ENCODE measurements at regions not wholly inside any gene's neighbourhood (a gene's known extent, or its start where the extent isn't known, plus 50 kb on each side); places are given as distances from the start of the nearest gene placed in this dataset.
"Not testable (repeated sequence)": the region's sequence is repeated elsewhere in the genome, so short reads cannot be mapped to it uniquely, and the experiment has no call there.

DNA sequence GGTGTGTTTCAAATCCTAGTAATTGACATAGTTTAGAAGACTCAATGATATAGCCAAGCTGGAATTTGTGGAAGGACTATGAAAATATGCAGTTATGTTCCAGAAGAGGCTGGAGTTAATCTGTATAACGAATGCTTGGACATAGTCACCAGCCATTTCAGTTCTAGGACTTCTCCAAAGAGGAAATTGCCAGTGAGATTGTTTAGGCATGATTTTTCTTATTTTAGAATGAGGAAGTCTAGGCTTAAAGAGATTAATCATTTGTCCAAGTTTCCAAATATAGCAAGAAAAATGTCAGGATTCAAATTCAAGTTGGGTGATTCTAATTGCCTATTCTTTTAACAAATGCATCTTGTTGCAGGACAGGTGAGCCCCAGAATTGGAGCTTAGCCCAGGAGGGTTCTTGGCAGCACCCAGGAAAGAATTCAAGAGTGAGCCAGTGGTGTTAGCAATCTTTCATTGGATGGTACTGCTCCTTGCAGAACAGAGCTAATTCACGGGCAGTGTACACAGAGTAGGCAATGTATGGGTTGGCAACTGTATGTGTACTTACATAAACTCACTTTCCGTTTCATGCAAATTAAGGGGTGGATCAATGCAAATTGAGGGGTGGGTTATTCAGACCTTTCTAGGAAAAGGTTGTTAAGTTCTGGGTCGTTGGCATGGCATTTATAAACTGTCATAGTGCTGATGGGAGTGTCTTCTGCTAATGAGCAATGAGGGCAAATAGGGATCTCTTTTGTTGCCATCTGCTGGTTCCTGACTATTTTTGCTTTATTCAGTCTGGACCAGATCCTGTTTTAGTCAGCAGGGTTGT is 763.1 kb upstream of the SLITRK1 start:
- in situ Hi-C loops (cut with HindIII; ENCODE audit: low sequenced_read_pairs) = no loop called here

GRCh38 chr13:84641491-84641890 is 759.2 kb upstream of the SLITRK1 start:
- in situ Hi-C loops (cut with HindIII; ENCODE audit: low sequenced_read_pairs) = no loop called here

DNA sequence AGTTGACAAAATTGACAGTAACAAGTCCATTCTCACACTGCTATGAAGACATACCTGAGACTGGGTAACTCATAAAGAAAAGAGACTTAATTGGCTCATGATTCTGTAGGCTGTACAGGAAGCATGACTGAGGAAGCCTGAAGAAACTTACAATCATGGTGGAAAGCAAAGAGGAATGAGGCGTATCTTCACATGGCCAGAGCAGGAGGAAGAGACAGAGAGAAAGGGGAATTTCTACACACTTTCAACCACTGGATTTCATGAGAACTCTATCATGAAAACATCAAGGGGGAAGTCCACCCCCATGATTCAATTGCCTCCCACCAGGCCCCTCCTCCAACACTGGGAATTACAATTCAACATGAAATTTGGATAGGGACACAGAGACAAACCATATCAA is 758.4 kb upstream of the SLITRK1 start:
- in situ Hi-C loops (cut with HindIII; ENCODE audit: low sequenced_read_pairs) = no loop called here

GRCh38 chr13:84630476-84630875 is 748.2 kb upstream of the SLITRK1 start:
- in situ Hi-C loops (cut with HindIII; ENCODE audit: low sequenced_read_pairs) = no loop called here

DNA sequence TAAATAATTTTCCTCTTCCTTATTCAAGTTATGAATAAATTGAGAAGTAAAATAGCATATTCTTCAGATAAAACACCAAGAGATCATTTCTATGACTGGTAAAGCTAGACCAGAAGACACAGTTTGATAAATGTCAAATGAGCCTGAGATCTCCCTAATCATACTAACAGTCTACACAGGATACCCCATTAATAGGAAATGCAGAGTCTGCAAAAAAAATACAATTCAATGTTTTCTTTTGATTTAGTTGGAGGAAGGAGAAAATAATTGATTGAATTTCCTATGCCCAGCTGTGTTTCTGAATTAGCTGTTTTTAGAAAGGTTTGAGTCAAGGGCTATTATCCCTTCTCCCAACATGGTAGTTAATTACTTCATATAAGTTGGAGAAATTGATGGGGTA is 734.6 kb upstream of the SLITRK1 start:
- in situ Hi-C loops (cut with HindIII; ENCODE audit: low sequenced_read_pairs) = no loop called here

GRCh38 chr13:84609716-84610115 is 727.4 kb upstream of the SLITRK1 start:
- in situ Hi-C loops (cut with HindIII; ENCODE audit: low sequenced_read_pairs) = no loop called here

GRCh38 chr13:84607261-84608013 is 725.2 kb upstream of the SLITRK1 start:
- in situ Hi-C loops (cut with HindIII; ENCODE audit: low sequenced_read_pairs) = no loop called here

- in situ Hi-C loops (cut with HindIII; ENCODE audit: low sequenced_read_pairs) = no loop called here
These were observed 724.3 kb upstream of the SLITRK1 start for GRCh38 chr13:84606616-84607015.

DNA sequence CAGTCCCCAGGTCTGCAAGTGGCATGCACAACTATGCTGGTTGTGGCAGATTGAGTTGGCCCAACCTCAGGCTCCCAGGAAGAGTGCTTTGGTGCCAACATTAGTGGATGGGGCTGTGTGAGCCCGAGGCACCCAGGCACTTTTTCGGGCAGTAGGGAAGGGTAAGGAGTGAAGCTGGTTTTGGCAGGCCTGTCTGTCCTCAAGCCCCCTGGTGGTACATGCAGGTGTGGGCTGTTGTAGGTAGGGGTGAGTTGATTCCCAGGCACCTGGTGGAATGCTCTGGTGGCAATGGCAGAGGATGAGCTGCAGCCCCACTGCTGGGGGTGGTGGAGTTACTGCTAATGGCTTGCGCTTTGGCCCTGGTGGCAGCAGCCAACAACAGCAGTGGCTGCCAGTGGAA is 723.7 kb upstream of the SLITRK1 start:
- in situ Hi-C loops (cut with HindIII; ENCODE audit: low sequenced_read_pairs) = no loop called here

DNA sequence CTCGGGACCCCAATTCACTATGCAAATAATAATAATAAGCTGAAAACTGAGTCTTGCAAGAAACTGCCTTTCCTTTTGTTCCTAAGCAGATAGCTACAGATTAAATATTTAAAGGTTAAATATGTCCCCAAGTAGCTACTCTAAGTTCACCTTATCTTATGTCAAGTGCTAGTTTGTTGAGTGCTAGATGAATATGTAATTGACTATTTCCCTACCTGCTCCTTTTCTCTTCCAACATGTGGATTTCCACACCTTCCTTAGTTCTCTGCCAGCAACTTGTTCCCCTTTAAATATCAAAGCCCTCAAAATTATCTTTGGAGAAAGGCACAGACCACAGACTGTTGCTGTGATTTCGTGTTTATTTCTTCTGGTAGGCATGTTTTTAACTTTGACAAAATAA is 709.2 kb upstream of the SLITRK1 start:
- in situ Hi-C loops (cut with HindIII; ENCODE audit: low sequenced_read_pairs) = no loop called here

DNA sequence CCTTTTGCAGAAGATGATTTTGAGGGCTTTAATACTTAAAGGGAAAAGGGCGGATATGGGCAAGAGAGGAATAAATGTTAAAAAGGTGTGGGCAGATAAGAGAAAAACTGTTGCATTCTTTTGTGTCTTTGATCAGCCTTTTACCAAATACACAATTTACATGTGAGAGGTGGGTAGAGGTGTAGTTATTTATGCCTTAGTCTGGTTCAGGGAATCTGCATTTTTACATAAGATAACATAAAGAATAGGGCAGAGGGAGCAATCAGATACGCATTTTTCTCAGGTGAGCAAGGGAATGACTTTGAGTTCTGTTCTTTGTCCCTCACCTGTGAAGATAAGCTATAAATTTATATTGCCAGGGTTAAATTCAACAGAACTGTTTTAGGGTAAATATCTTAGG is 708.4 kb upstream of the SLITRK1 start:
- in situ Hi-C loops (cut with HindIII; ENCODE audit: low sequenced_read_pairs) = no loop called here

- in situ Hi-C loops (cut with HindIII; ENCODE audit: low sequenced_read_pairs) = no loop called here
These were observed 705.7 kb upstream of the SLITRK1 start for GRCh38 chr13:84588023-84588422.

- in situ Hi-C loops (cut with HindIII; ENCODE audit: low sequenced_read_pairs) = not testable (repeated sequence)
These were observed 697.6 kb upstream of the SLITRK1 start for GRCh38 chr13:84579901-84580300.

GRCh38 chr13:84574851-84575250 is 692.6 kb upstream of the SLITRK1 start:
- in situ Hi-C loops (cut with HindIII; ENCODE audit: low sequenced_read_pairs) = no loop called here

DNA sequence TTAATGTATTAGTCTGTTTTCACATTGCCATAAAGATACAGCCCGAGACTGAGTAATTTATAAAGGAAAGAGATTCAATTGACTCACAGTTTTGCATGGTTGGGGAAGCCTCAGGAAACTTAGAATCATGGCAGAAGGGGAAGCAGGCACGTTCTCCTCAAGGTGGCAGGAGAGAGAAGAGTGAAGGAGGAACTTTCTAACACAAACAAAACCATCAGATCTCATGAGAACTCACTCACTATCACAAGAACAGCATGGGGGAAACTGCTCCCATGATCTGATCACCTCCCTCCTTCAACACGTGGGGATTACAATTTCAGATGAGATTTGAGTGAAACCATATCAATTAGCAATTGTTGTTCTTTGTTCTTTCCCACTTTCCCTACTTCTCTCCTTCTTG is 689.0 kb upstream of the SLITRK1 start:
- in situ Hi-C loops (cut with HindIII; ENCODE audit: low sequenced_read_pairs) = no loop called here

DNA sequence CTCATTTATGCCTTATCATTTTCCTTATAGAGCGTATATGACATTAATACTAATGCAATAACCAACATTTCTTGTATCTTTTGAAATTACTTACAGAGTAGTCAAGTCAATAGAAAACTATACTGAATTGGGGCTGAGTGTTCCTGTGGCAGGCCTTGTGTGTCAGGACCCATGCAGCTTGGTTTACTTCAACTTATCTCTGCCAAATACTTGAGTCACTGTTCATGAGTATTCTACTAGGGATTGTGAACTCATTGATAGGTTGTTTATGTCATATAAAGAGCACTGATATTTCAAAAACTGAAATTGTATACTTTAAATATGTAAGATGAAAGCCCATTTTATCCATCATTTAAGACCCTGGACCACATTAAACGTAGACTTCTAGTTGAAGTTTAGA is 688.6 kb upstream of the SLITRK1 start:
- in situ Hi-C loops (cut with HindIII; ENCODE audit: low sequenced_read_pairs) = no loop called here

GRCh38 chr13:84569366-84569765 is 687.1 kb upstream of the SLITRK1 start:
- in situ Hi-C loops (cut with HindIII; ENCODE audit: low sequenced_read_pairs) = no loop called here

GRCh38 chr13:84567848-84568247 is 685.6 kb upstream of the SLITRK1 start:
- in situ Hi-C loops (cut with HindIII; ENCODE audit: low sequenced_read_pairs) = no loop called here

DNA sequence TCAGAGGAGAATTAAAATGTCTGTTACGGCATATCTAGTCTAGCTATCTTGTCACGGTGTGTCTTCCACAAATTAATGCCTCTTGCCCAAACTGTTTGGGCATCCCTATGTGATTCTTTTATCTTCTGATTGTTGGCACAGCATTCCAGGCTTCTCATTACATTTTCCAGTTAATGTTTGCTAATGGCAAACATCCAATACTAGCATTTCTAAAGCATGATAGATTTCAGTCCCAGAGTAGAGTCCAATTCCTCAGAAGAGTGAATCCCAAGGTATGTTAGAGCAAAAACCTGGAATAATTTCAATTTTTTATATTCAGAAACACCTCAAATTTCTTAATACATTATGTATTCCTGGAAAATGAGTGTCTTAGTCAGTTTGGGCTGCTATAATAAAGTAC is 684.5 kb upstream of the SLITRK1 start:
- in situ Hi-C loops (cut with HindIII; ENCODE audit: low sequenced_read_pairs) = no loop called here

- in situ Hi-C loops (cut with HindIII; ENCODE audit: low sequenced_read_pairs) = no loop called here
These were observed 681.3 kb upstream of the SLITRK1 start for GRCh38 chr13:84563611-84564010.

DNA sequence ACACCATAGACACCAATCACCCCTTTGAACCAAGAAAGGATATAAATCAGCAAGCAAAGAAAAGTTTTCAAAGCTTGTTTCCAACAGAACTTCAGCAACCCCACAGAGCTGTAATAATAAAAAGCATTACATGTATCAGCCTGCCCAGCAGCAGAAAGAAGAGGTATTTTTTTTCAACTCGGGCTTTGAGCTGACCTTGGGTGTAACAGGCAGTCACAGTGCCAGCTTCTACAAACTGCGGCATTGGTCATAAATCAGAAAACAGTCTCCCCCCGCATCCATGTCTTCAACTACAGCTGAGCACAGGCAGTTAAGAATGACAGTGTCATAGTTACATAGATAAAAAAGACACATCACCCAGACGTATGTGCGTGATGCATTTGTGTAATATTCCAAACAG is 671.0 kb upstream of the SLITRK1 start:
- in situ Hi-C loops (cut with HindIII; ENCODE audit: low sequenced_read_pairs) = no loop called here

DNA sequence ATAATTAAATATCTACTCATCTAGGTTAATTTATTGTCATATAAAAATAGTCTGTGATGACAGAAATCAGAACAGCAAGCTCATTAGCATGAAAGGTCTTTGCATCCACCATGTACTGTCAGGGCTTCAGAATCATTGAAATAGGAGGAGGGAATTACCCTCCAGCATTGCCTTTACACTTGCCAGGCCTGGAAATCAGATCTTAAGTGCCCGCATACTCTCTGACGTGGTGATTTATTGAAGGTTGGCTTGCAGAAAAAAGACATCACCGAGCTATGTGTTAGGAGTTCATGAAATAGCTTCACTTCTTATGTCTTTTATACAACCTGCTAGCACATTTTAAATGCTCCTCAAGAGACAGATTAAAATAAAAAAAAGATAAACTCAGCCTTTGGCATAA is 661.7 kb upstream of the SLITRK1 start:
- in situ Hi-C loops (cut with HindIII; ENCODE audit: low sequenced_read_pairs) = no loop called here

All from DLD1 (cell line).